IMR-90 (cell line): ENCODE measurements at regions not wholly inside any gene's neighbourhood (a gene's known extent, or its start where the extent isn't known, plus 50 kb on each side); places are given as distances from the start of the nearest gene placed in this dataset.

Experiments used
- ATAC-seq: fragments of 200-7000 bp; cut with Tn5 transposase; 2 replicates; pipeline ENCODE4 v1.9.1; 2020; ENCODE audit warnings: low read depth, mild to moderate bottlenecking, moderate library complexity
- BruUV-seq: library from RNA; stranded (reverse); fragments of 400-500 nt; replicated peaks from 2 replicates; lab custom pipeline; 2021; lab: Mats Ljungman, UMichigan
- CTCF ChIA-PET: fragments of 300-600 bp; formaldehyde crosslinking; extraction: SDS; loops from one replicate; lab custom pipeline; 2021; ENCODE audit warnings: antibody characterized with exemption; lab: Yijun Ruan, JAX
- POLR2A ChIA-PET: fragments of 300-600 bp; sonication (Branson Sonifier 250); formaldehyde crosslinking; loops from one replicate; lab custom pipeline; 2022; ENCODE audit warnings: antibody characterized with exemption; ENCODE audit not compliant: unreplicated experiment; lab: Charles Lee
- DNase-seq: peaks from one replicate; pipeline ENCODE4 v3.0.0; 2013
- H2AFZ ChIP-seq: replicated peaks from 2 replicates; pipeline ENCODE3; 2013; ENCODE audit warnings: low read length, mild to moderate bottlenecking; ENCODE audit not compliant: poor library complexity
- H2AK5ac ChIP-seq: 2 replicates; pipeline ENCODE4 v1.6.1; 2013; ENCODE audit warnings: low read depth, low read length, inconsistent platforms
- H2AK9ac ChIP-seq: replicated peaks from 2 replicates; pipeline ENCODE3; 2013; ENCODE audit warnings: mild to moderate bottlenecking, low read depth, low read length, moderate library complexity; ENCODE audit not compliant: poor library complexity
- H2BK120ac ChIP-seq: 2 replicates; pipeline ENCODE4 v1.6.1; 2013; ENCODE audit warnings: low read depth, low read length, inconsistent platforms
- H2BK15ac ChIP-seq: 3 replicates; pipeline ENCODE4 v1.6.1; 2013; ENCODE audit warnings: low read depth, low read length, inconsistent platforms
- H2BK20ac ChIP-seq: 2 replicates; pipeline ENCODE4 v1.6.1; 2013; ENCODE audit warnings: low read depth, mild to moderate bottlenecking, inconsistent platforms, low read length, moderate library complexity
- H2BK5ac ChIP-seq: 2 replicates; pipeline ENCODE4 v1.6.1; 2013; ENCODE audit warnings: mild to moderate bottlenecking, low read depth, low read length, inconsistent platforms; ENCODE audit not compliant: poor library complexity, severe bottlenecking
- H3K14ac ChIP-seq: replicated peaks from 2 replicates; pipeline ENCODE4 v1.6.1; 2013; ENCODE audit warnings: low read depth, low read length, inconsistent platforms
- H3K18ac ChIP-seq: 2 replicates; pipeline ENCODE4 v1.6.1; 2013; ENCODE audit warnings: low read depth, low read length, control low read depth
- H3K23ac ChIP-seq: 2 replicates; pipeline ENCODE4 v1.6.1; 2013; ENCODE audit warnings: low read depth, low read length, inconsistent platforms
- H3K27ac ChIP-seq: 2 replicates; pipeline ENCODE4 v1.5.1; 2013; ENCODE audit warnings: mild to moderate bottlenecking, control low read depth, low read length; ENCODE audit not compliant: insufficient read depth
- H3K27me3 ChIP-seq: 2 replicates; pipeline ENCODE4 v1.6.1; 2013; ENCODE audit warnings: low read length; ENCODE audit not compliant: control insufficient read depth, insufficient read depth
- H3K36me3 ChIP-seq: 2 replicates; pipeline ENCODE4 v1.6.1; 2013; ENCODE audit warnings: low read length, mixed read lengths; ENCODE audit not compliant: control insufficient read depth, insufficient read depth
- H3K4ac ChIP-seq: 2 replicates; pipeline ENCODE4 v1.6.1; 2013; ENCODE audit warnings: low read depth, low read length, inconsistent platforms
- H3K4me1 ChIP-seq: 2 replicates; pipeline ENCODE4 v1.6.1; 2013; ENCODE audit warnings: low read length, mixed read lengths; ENCODE audit not compliant: control insufficient read depth, insufficient read depth
- H3K4me2 ChIP-seq: 2 replicates; pipeline ENCODE4 v1.6.1; 2013; ENCODE audit warnings: low read depth, mild to moderate bottlenecking, control low read depth, low read length, moderate library complexity
- H3K4me3 ChIP-seq: 2 replicates; pipeline ENCODE4 v1.5.1; 2013; ENCODE audit warnings: low read depth, mild to moderate bottlenecking, control low read depth, low read length, moderate library complexity; ENCODE audit not compliant: insufficient read depth
- H3K56ac ChIP-seq: 2 replicates; pipeline ENCODE4 v1.6.1; 2013; ENCODE audit warnings: low read length, inconsistent platforms; ENCODE audit not compliant: insufficient read depth; ENCODE audit errors: extremely low read depth
- H3K79me1 ChIP-seq, 2 experiments: 2 replicates each; pipeline ENCODE4 v1.6.1; 2013; ENCODE audit warnings: low read length in 2 of 2, inconsistent platforms in 1 of 2, low read depth in 1 of 2
- H3K9ac ChIP-seq: 2 replicates; pipeline ENCODE4 v1.6.1; 2013; ENCODE audit warnings: low read depth, low read length, control low read depth
- H3K9me1 ChIP-seq: 2 replicates; pipeline ENCODE4 v1.6.1; 2013; ENCODE audit warnings: low read length, inconsistent platforms; ENCODE audit not compliant: insufficient read depth
- H3K9me3 ChIP-seq: 2 replicates; pipeline ENCODE4 v1.6.1; 2013; ENCODE audit warnings: low read length; ENCODE audit not compliant: control insufficient read depth, insufficient read depth
- H4K20me1 ChIP-seq: 2 replicates; pipeline ENCODE4 v1.6.1; 2013; ENCODE audit warnings: low read length, inconsistent platforms; ENCODE audit not compliant: insufficient read depth
- H4K5ac ChIP-seq: 2 replicates; pipeline ENCODE4 v1.6.1; 2013; ENCODE audit warnings: mild to moderate bottlenecking, low read depth, low read length, control low read depth
- H4K8ac ChIP-seq, 2 experiments: 2 replicates each; pipeline ENCODE4 v1.6.1; 2013; ENCODE audit warnings: low read depth in 2 of 2, low read length in 2 of 2, control low read depth in 1 of 2, inconsistent platforms in 1 of 2
- H4K91ac ChIP-seq: 2 replicates; pipeline ENCODE4 v1.6.1; 2013; ENCODE audit warnings: low read depth, low read length, inconsistent platforms; ENCODE audit not compliant: insufficient read depth
- CEBPB ChIP-seq: IDR thresholded peaks from 2 replicates; pipeline ENCODE4 v1.6.1; 2012; ENCODE audit warnings: low read depth, low read length, improper control_type of control experiment
- RFX5 ChIP-seq: IDR thresholded peaks from 2 replicates; pipeline ENCODE4 v1.8.0; 2012; ENCODE audit warnings: low read depth, mild to moderate bottlenecking, low read length, moderate library complexity
- WGBS, 2 experiments: methylation state at CpG; one replicate each; pipeline versions ENCODE4 v1.1.5 to v1.1.7; 2013; ENCODE audit warnings: missing lambda C conversion rate in 2 of 2; ENCODE audit not compliant: insufficient read length in 1 of 2; ENCODE audit errors: extremely low coverage in 2 of 2; 5-methylcytosine and 5-hydroxymethylcytosine counted together
- dilution Hi-C: fragments of 300-500 bp; cut with HindIII; formaldehyde crosslinking; loops from one replicate; pipeline ENCODE4 v1.14.3; 2018; ENCODE audit warnings: low sequenced_read_pairs; ENCODE audit not compliant: unreplicated experiment
- in situ Hi-C: fragments of 300-500 bp; cut with MboI; formaldehyde crosslinking; loops from 3 replicates; pipeline ENCODE4 v1.14.3; 2019; ENCODE audit warnings: low sequenced_read_pairs, inconsistent platforms, mixed read lengths
- intact Hi-C: fragments of 100-400 bp; cut with micrococcal nuclease; formaldehyde crosslinking; loops from 2 replicates; pipeline ENCODE4 v1.10.0; 2022

DNA sequence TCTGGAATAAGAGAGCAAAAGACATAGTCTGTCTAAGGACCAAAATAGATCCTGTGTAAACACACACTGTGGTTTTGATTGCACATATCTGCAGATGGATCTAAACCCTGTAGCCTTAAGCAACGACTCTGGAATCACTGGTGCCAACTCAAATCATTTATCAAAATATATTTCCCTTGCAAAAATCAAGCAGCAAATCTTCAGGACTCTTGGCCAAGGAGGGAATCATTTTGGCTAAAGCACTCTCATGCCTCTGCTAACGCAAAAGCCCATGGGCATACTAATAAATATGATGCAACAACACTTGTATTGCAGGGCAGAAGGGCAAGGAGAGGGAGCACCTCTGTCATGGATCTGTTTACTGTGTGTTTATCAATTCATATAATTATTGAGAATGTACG lies 155.4 kb upstream of the DUSP10 start:
- H3K18ac ChIP-seq: no peak overlapping the region
- no peaks in the 10 kb centered on the region for H3K79me1 ChIP-seq
- peak; percentile 78 for DNase-seq
- no peak overlapping the region for H3K56ac ChIP-seq
- intact Hi-C loops: no loop called here
- H3K9ac ChIP-seq: no peak overlapping the region
- no peaks in the 10 kb centered on the region for H3K36me3 ChIP-seq
- dilution Hi-C loops: no loop called here
- H3K4me1 ChIP-seq: peaks cover 3% of the 10 kb centered on the region; the same call in 1 of the 2 replicates
- peak overlapping the region; percentile 23; the same call in 1 of the 2 replicates for H2BK20ac ChIP-seq
- H3K9me1 ChIP-seq: peaks cover 4% of the 10 kb centered on the region
- H3K27ac ChIP-seq: no peak overlapping the region
- in situ Hi-C loops: no loop called here
- H3K23ac ChIP-seq: peak overlapping the region; percentile 73; the same call in 1 of the 2 replicates
- H4K5ac ChIP-seq: no peak overlapping the region
- H4K8ac ChIP-seq: peak overlapping the region in 1 of 2 experiments; percentile 63; a peak in 1 of 4 replicates
- peak overlapping the region; percentile 14; the same call in 1 of the 2 replicates for H4K91ac ChIP-seq
- ChIA-PET CTCF (no interaction called here), POLR2A (no interaction called here)
- H3K27me3 ChIP-seq: no peaks in the 10 kb centered on the region
- H2BK5ac ChIP-seq: no peak overlapping the region
- H3K9me3 ChIP-seq: no peaks in the 10 kb centered on the region
- H3K4me3 ChIP-seq: no peak overlapping the region
- WGBS, 2 experiments: 0% methylated on average over 1 of the region's 3 CpGs; no CpG with 5 or more reads in 1 of the 2 experiments
- peak overlapping the region; percentile 71; the same call in 1 of the 2 replicates for H3K14ac ChIP-seq
- peak overlapping the region; percentile 60 for H3K4ac ChIP-seq
- H2AK5ac ChIP-seq: peak overlapping the region; percentile 1; the same call in 1 of the 2 replicates
- TF ChIP-seq RFX5 (no peak), CEBPB (peak; percentile 74)
- no TSS peak for BruUV-seq
- peak overlapping the region; percentile 25; the same call in 1 of the 2 replicates for H2BK120ac ChIP-seq
- H2AFZ ChIP-seq: no peak overlapping the region
- peak; percentile 78 for ATAC-seq
- H2BK15ac ChIP-seq: no peak overlapping the region
- no peak overlapping the region for H2AK9ac ChIP-seq
- H4K20me1 ChIP-seq: no peaks in the 10 kb centered on the region
- H3K4me2 ChIP-seq: peak overlapping the region; percentile 14; the same call in 1 of the 2 replicates
